GM21381 (cell line): ENCODE measurements at regions not wholly inside any gene's neighbourhood (a gene's known extent, or its start where the extent isn't known, plus 50 kb on each side); places are given as distances from the start of the nearest gene placed in this dataset.

Experiments used
- ATAC-seq: cut with Tn5 transposase; IDR thresholded peaks from one replicate; pipeline ENCODE4 v1.9.1; 2021; ENCODE audit warnings: mild to moderate bottlenecking, moderate library complexity; ENCODE audit not compliant: unreplicated experiment

DNA sequence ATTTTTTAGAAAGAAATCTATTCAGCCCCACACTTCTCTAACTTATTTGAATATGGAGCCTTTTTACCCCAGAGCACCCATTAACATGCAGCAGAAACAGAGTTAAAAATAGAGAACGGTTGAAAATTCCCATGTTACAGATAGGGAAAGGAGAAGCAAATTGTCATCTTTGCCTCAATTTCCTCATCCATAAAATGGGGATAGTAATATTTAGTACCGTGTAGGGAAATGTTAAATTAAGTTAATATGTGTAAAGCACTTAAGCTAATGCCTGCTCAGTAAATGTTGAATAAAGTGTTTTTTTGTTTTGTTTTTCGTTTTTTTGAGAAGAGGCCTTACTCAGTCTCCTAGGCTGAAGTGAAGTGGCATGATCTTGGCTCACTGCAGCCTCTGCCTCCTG lies 50.3 kb downstream of the NAV1 start:
- ATAC-seq: no peak

DNA sequence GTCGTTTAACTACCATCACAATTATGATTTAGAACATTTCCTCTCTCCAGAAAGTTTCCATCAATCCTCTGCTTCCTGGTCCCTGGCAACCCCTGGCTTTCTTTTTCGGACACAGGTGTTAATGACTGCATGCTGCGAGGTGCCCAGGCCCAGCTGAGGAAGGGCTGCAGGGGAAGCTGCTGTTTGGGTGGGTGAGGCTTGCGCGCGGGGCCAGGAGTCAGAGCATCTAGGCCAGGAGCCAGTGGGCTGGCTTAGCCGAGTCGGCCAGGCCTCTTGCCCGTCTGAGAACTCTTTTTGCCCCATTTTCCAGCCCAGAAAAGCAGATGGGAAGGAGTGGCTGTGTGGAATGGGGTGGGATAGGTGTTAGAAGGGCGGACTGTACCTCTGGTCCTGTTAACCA lies 51.5 kb downstream of the NAV1 start:
- ATAC-seq: no peak

DNA sequence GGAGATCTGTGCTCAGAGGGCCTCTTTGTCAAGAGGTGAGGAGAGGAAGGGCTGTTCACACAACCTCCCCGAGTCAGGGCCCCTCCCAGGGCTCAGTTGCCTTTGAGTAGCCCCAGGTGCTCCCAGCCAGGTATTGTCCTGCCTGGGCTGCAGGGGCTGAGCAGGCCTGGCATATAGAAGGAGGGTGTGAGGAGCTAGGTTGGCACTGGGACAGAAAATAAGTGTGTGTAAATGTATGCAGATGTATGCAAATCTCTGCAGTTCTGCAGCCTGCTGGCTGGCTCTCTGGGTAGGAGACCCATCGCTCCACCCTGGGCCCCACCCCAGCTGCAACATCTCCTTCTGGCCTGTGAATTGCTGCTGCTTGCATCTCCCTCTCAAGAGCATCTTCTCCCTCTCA lies 52.4 kb downstream of the NAV1 start:
- ATAC-seq: no peak

DNA sequence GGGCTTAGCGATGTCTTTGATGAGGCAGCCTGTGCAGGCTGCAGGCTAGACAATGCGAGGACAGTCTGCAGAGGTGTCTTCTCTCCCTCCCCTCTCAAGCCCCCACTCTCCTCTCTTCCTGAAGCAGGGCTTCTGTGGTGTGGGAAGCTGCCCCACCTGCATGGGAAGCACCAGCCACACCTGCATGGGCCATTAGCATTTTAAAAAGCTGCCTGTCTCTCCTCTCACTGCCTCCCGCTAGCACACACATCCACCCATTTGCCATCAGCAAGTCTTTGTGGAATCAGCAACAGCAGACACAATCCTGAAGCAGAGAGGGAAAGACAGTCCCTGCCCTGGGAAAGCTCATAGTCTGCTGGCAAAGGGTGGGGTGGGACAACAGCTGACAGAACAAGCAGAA lies 53.1 kb downstream of the NAV1 start:
- ATAC-seq: no peak

DNA sequence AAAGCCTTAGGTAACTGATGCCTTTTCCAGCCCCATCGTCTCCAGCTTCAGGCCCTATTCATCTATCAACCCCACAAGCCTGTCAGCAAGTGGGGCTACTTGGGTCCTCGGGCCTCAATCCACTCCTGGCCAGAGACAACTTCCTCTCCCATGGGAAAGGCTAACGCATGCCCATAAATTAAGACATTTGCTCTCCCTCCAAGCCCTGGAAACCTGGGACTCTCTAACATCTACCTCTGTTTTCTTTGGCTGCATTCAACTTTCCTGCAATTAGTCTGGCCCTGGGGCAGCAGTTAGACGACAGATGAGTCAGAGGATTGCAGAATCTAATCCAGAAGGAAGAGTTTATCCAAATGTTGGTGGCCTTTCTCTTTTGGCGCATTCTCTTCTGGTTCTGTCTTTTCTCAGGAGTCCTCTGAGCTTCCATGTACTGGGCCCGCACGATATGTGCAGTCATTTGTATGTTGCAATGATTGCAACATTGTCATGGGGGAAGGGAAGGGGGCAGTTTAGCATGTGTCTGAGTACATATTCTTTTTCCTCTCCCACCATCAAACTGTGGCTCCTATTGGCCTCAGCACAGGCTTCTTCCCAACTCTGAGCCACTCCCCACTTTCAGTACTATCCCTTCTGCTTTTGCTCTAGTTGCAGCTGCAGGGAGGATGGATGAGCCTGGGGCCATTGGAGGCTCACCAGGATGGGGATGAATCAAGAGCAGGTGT lies 54.4 kb downstream of the NAV1 start:
- ATAC-seq: no peak

DNA sequence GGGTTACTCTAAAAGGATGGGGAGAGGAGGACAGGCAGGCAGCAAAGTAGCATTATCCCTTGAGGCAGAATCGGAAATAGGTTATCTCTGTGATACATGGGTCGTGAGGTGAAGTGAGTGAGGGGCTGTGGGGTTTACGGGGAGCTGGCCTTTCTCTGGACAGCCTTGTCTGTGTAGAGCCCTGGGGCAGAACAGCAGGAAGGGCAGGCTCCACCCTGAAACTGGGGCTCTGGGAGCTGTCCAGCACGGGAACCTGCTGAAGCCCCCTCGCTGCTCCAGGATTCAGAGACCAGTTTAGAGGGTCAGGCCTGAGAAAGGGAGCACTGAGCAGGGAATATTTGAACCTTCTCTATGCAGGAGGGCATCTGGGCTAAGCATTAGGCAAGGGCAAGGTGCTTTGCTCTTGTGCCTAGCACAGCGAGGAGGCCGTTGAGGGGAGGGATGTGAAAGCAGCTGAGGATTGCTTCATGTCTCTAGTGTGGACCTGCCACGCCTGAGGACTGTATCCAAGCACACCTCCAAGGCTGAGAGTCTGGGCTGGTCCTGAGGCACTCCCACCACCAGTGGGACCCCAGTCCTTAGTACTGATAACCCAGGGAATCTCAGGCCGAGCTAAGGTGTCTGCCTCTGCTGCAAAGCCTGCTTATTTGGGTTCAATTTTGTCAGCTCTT lies 55.8 kb downstream of the NAV1 start:
- ATAC-seq: no peak

DNA sequence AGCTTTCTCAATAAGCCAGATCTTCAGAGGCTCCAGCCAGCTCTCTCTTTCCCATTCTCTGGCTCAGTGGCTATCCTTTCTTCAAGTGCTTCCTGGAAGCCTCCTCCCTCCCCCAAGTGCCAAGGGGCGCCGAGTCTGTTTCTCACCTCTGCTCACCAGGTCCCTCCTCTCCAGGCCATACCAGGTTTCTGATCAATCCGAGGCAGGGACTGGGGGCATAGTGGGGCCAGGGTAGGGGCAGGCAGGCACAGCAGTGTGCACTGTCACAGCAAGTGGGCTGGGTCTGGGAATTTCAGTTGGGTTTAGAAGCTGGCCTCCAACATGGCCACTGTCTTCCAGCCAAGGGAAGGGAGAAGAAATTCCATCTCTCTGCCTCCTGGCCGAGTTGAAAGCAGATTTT lies 56.5 kb downstream of the NAV1 start:
- ATAC-seq: no peak

DNA sequence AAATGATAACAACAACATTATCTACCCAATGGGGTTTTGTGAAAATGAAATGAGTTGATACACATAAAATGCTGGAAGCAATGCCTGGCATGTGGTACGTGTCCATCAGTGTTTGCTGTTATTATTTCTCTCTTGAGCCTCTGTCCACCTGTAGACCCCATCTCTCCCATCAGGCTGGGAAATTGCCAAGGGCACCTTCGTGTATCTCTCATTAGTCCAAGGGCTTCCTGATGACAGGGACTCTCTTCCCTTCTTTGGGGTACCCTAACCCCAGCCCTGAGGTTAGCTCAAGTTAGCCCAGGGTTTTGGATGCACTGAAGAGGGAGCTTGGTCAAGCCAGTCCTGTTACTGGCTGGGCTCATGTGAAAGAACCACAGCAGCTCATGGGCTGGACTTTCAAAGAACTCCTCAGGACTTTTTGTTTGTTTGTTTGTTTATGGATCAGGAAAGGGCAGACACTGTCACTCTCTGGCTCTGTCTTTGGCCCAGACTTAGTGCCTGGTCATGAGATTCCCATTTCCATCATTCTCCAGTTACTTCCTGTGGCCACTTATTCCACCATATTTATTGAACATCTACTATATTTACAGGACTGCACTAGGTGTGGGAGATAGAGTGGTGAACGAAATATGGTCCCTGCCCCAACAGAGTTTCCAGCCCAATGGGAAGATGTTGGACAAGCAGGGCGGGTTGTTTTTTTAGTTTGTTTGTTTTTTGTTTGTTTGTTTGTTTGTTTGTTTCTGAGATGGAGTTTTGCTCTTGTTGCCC lies 57.4 kb downstream of the NAV1 start:
- ATAC-seq: no peak

DNA sequence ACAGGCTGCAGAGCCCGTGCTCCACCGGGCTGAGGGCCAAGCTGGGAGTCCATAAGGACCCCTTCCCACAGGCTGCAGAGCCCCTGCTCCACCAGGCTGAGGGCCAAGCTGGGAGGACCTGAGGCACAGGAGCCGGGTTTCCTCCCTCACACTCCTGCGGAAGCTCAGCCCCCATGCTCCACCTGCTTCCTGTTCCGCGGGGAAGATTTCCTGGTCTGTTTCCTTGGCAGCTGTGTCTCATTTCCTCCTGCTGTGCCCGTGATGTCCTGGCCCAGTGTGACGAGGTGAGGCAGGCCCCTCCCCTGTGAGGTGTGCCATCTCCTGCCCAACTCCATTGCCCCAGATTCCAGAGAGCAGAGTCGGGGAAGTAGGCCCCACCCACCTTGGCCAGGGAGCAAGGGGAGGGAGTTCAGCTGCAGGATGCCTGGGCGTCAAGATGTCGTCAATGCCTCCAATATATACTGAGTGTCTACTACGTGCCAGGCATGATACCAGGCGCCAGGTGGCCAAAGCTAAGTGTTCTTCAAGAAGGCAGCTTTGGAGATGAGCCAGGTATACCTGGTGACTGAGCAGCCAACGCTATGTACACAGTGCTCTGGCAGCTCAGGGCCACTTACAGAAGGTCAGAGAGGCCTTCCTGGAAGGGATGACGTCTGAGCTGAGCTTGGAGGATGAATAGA lies 58.8 kb downstream of the NAV1 start:
- ATAC-seq: no peak

DNA sequence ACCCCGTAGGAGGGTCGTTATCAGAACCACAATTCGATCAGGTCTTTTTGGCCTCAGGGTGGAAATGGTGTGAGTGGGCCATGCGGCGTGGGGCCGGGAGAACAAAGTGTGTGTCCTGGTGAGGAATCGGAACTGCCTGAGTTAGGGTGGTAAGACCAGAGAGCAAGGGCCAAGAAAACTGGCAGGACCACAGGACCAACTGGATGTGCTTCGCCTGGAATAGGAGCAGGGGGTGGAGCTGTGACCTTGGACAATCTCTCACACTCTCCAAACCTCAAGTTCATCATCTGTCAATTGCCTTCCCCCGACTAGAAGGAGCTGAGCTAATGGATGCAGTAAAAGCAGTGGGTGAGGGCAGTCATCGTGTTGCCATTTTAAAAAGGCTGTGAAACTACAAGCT lies 59.5 kb downstream of the NAV1 start:
- no peak for ATAC-seq

DNA sequence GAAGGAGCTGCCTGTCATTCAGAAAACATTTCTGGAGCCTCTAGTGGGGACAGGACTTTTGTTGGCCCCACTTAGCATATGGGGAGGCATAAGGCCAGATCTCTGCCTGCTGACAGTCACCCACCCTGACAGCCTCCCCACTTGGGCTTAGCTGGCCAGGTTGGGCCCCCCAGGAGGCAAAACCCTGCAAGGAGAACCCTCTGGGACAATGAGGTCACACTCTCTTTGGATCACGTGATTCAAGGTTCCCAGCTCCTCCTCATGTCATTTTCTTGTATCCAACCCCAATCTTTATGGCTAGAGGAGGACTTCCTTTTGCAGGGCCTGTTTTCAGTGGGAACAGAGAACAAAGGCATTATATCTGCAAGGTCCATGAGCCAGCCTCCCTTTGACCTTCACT lies 60.0 kb downstream of the NAV1 start:
- no peak for ATAC-seq

DNA sequence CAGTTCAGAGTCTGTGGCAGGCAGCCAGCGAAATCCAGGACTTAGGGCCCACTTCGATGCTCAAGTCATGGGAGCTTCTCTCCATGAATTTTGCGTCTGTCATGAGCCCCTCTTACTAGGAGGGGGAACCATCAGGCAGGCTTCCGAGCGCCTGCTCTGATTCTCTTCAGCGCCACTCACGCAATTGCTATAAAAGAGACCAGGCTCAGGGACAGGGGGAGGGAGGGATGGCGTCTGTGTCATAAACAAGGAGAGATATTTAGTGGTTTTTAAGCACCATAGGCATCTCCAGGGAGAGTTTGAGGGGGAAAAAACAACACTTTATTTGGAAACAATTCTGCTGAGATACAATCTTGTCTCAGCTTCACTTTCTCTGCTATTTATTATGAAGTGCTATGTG lies 60.6 kb downstream of the NAV1 start:
- no peak for ATAC-seq

DNA sequence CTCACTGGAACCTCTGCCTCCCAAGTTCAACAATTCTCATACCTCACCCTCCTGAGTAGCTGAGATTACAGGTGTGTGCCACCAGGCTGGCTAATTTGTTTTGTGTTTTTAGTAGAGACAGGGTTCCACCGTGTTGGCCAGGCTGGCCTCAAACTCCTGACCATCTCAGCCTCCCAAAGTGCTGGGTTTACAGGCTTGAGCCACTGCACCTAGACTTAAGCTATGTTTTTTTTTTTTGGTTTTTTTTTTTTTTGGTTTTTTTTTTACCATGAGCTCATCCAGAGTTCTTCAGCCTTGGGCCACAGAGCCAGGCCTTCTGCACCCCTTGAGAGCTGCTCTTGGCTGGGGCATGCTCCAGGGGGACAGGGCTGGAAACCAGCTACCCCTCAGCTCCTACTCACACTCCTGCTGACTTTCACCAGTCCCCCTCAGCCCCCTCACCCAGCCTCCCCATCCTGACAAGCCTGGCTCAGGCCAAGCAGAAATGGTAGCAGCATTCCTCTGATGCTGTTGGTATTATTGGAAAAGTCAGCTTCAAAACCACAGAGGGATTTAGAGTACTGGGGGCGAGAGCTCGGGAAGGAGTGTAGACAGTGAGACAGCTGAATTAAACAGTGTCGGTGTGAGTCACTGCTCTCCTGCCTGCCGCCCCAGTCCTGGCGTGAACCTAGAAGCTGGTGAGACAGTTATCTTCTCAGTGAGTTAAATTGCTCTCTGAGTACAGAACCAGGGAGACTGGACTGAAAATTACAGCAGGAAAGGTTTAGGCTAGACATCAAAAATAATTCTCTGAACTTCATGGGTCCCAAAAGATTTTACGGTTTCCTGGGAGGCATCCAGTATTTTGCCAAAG lies 63.7 kb downstream of the NAV1 start:
- ATAC-seq: no peak

DNA sequence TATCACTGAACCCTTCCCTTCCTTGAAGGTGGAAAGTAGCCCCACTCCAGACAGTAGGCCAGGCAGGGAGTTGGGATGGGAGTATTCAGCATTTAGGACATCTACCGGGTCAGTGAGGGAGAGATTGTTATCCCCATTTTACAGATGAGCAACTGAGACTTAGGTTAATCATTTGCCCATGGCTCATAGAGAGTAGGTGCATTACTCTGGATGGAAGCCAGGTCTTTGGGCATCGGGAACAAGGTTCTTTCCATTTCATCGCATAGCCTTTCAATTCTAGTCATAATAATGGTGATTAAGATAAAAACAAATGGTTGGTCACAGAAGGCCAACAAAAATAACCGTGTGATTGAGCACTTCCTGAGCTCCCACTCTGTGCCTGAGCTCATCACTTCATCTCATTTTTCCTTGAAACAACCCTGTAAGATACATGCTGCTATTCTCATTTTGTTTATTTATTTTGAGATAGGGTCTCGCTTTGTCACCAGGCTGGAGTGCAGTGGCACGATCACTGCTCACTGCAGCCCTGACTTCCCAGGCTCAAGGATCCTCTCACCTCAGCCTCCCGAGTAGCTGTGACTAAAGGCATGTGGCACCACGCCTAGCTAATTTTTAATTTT lies 64.8 kb downstream of the NAV1 start:
- ATAC-seq: no peak

DNA sequence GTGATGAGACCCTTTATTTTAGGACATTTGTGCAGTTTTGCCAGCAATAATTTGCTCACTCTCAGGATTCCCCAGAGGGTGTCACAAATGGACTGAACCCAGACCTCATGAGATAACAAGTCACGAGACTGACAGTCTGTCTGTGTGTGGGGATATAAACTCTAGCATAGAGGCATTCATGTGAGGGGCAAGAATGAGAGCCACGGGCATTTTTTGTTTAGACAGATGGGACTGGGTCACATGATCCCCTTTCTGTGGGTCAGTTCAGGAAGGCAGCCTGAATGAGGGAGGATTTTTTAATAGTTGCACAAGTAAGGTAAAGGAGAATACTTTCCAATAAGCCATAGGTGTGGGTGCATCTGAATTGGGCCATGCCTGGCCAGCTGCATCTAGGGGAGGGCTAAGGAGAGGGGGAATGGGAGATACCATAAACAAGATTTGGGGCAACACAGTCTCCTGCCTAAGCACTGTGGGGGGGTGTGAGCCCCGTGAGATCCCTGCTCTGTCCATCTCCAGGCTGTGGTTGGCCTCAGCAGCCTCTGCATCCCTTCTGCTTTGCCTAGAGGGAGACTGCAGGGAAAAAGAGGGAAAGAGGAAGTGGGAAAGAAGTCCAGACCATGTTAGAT lies 66.6 kb downstream of the NAV1 start:
- ATAC-seq: no peak

DNA sequence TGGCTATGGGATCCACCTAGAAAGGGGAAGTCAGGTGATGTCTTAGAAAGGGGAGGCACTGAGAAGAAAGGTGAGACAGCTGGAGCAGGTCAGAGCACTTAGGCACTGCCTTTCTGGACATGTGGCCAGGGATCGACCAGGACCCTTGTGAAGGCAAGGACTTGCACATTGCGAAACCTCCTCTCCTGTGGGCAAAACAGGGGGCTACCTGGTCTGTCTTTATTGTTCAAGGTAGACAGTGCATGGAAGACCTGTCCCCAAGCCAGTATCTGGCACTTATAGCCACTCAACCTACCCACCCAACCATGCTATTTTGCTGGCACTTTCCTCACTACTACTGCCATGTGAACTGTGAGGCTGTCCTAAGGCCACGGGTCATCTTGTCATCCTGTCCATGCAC lies 67.2 kb downstream of the NAV1 start:
- no peak for ATAC-seq

DNA sequence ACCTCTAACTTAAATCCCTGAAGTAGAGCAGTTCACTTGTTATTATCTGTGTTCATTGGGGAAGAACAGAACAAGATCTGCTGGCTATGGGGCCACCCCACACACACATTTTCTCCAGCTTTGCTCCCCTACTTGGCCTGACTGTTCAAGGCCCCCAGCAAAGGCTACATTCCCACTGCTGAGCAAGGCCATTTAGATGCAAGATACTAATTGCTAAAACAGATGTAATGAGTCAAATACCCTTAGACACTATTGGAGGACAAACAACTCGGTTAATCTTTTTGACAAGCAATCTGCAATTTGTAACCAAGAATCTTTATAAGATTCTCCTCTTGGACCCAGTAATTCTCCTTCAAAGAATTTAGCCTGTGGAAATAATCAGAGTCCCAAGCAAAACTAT lies 67.7 kb downstream of the NAV1 start:
- ATAC-seq: no peak

DNA sequence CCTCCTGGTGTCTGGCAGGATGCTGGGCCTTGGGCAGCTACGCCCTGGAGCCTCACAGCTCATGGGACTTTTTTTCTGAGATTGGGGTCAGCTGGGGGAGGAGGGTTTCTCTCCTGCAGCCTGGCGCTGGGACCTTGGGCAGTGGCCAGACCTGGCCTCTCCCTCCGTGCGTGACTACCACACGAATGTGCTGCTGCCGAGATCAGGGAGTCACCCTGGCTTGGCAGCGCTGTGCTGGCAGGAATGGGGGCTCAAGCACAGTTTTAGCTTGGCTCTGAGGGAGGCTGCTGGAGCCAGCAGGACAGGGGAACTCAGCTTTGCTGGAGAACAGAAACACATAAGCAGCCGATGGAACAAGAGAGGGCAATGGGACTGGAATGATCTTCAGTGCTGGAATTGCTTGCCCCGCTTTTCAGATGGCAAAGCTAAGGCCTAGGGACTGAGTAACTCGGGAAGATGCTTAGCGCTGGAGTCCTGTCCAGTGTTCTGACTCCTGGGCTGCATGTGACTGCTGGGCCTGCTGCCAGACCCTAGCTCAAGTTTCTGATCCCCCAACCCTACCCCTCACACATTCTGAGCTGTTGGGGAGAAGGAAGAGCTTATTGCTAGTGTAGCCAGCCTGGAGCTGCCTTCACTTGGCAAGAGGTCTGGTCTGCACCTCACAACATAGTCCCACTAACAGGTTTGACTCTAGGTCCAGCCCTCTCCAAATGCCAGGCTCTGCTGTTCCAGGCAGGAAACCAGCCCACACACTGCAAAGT lies 69.9 kb downstream of the NAV1 start:
- no peak for ATAC-seq
